Panc1 (cell line): ENCODE measurements at regions not wholly inside any gene's neighbourhood (a gene's known extent, or its start where the extent isn't known, plus 50 kb on each side); places are given as distances from the start of the nearest gene placed in this dataset.

Experiments
- CTCF ChIP-seq: fragments of 450-650 bp; IDR thresholded peaks from 2 replicates; pipeline ENCODE4 v1.5.1; 2017; ENCODE audit warnings: mild to moderate bottlenecking
- TCF7L2 ChIP-seq: IDR thresholded peaks from 2 replicates; pipeline ENCODE4 v1.6.1; 2011; ENCODE audit warnings: mild to moderate bottlenecking, low read depth, low read length, inconsistent platforms

DNA sequence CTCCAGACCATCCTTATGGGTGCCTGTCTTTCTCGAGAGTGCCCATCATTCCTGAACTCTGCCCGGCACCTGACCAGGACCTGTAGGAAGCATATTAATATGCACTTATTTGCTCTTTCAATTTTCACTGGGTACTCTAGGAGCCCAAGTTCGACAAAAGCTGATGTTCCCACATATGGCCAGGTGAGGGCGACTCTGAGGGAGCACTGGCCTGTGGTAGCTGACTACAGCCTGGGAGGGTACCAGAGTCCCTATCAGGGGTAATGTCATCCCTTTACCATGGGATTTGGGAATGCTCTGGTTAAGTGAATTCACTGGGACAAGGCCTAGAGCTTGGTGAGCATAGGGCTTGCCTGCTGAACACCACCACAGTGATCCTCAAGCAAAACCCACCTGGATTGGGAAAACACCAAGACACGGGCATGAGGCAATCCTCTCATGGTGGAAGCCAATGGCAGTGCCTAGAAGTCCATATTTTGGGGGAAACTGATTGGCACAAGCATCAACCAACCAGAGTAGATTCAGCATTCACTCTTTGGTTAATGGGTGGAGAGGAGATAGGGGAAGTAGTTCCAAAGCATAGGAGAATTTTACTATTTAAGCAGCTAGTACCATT, 112.2 kb downstream of the MTX3 start:
- TF ChIP-seq CTCF (peak; percentile 55), TCF7L2 (no peak)
